NCI-H2107 treated with DMSO at 0.1 percent for 48 hours (cell line): ENCODE measurements at regions not wholly inside any gene's neighbourhood (a gene's known extent, or its start where the extent isn't known, plus 50 kb on each side); places are given as distances from the start of the nearest gene placed in this dataset.

Source experiments
- DNase-seq: peaks from one replicate; lab custom pipeline; 2025; ENCODE audit not compliant: unreplicated experiment; lab: John Stamatoyannopoulos, UW

- DNase-seq, result no peak
Observed at GRCh38 chr2:64196963-64197362, 52.7 kb upstream of the PELI1 start.

- DNase-seq, result no peak
Observed at GRCh38 chr2:64201151-64201550, 56.9 kb upstream of the PELI1 start.

- no peak for DNase-seq
Observed at GRCh38 chr2:64202206-64202845, 58.1 kb upstream of the PELI1 start.

GRCh38 chr2:64203131-64203857 is 59.1 kb upstream of the PELI1 start:
- no peak for DNase-seq

GRCh38 chr2:64203858-64204632 is 59.8 kb upstream of the PELI1 start:
- DNase-seq, result no peak

- no peak for DNase-seq
Observed at GRCh38 chr2:64204703-64205102, 60.5 kb upstream of the PELI1 start.

GRCh38 chr2:64205415-64205814 is 61.2 kb upstream of the PELI1 start:
- no peak for DNase-seq

- no peak for DNase-seq
Observed at GRCh38 chr2:64207573-64207972, 63.4 kb upstream of the PELI1 start.

GRCh38 chr2:64210816-64211215 is 66.6 kb upstream of the PELI1 start:
- DNase-seq, result no peak

- DNase-seq, result no peak
Observed at GRCh38 chr2:64211276-64211921, 67.2 kb upstream of the PELI1 start.

GRCh38 chr2:64212346-64212745 is 68.1 kb upstream of the PELI1 start:
- peak; percentile 30 for DNase-seq

GRCh38 chr2:64212801-64213321 is 68.6 kb upstream of the PELI1 start:
- DNase-seq, result peak; percentile 58

- no peak for DNase-seq
Observed at GRCh38 chr2:64213532-64214275, 69.5 kb upstream of the PELI1 start.

- DNase-seq, result peak; percentile 43
Observed at GRCh38 chr2:64214281-64215115, 70.3 kb upstream of the PELI1 start.

GRCh38 chr2:64217198-64217869 is 73.1 kb upstream of the PELI1 start:
- DNase-seq, result no peak

GRCh38 chr2:64218137-64218802 is 74.0 kb upstream of the PELI1 start:
- DNase-seq, result no peak

GRCh38 chr2:64219149-64219548 is 74.9 kb upstream of the PELI1 start:
- DNase-seq, result no peak

- DNase-seq, result no peak
Observed at GRCh38 chr2:64220265-64220664, 76.0 kb upstream of the PELI1 start.
